ENCODE measurements at regions not wholly inside any gene's neighbourhood (a gene's known extent, or its start where the extent isn't known, plus 50 kb on each side); places are given as distances from the start of the nearest gene placed in this dataset.

GRCh38 chr4:101643186-101643837 lies 147.2 kb upstream of the BANK1 start:
- no peak for TF ChIP-seq POLR2A (IDR thresholded peaks at IDR 0.05)
- TF ChIP-seq, protein P1, sequence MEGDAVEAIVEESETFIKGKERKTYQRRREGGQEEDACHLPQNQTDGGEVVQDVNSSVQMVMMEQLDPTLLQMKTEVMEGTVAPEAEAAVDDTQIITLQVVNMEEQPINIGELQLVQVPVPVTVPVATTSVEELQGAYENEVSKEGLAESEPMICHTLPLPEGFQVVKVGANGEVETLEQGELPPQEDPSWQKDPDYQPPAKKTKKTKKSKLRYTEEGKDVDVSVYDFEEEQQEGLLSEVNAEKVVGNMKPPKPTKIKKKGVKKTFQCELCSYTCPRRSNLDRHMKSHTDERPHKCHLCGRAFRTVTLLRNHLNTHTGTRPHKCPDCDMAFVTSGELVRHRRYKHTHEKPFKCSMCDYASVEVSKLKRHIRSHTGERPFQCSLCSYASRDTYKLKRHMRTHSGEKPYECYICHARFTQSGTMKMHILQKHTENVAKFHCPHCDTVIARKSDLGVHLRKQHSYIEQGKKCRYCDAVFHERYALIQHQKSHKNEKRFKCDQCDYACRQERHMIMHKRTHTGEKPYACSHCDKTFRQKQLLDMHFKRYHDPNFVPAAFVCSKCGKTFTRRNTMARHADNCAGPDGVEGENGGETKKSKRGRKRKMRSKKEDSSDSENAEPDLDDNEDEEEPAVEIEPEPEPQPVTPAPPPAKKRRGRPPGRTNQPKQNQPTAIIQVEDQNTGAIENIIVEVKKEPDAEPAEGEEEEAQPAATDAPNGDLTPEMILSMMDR (IDR thresholded peaks at IDR 0.05): no peak

Data from vagina (tissue), 2 donors.